GM19238 (cell line): ENCODE measurements at regions not wholly inside any gene's neighbourhood (a gene's known extent, or its start where the extent isn't known, plus 50 kb on each side); places are given as distances from the start of the nearest gene placed in this dataset.
"Not testable (repeated sequence)": the region's sequence is repeated elsewhere in the genome, so short reads cannot be mapped to it uniquely, and the experiment has no call there.

Experiments
- DNase-seq: peaks from one replicate; pipeline ENCODE4 v3.0.0; 2011; ENCODE audit warnings: low spot score; ENCODE audit not compliant: insufficient read length

DNA sequence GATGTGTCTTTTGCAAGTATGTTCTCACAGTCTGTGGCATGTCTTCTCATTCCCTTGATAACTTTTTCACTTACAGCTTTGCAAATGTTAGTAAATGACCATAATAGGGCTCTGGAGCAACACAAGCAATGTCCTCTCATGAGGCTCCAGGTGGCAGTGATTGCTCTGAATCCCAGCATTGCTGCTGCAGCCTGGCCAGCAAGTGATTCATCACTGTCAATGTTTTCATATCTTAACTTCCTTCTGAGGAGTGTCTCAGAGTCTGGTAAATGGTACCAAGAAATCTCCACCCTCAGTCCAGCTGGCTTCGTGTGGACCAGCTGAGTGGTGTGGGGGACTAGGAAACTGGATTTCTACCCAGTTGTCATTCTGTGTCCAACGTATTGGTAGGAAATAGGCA lies 139.6 kb downstream of the MYLK4 start:
- DNase-seq: no peak

DNA sequence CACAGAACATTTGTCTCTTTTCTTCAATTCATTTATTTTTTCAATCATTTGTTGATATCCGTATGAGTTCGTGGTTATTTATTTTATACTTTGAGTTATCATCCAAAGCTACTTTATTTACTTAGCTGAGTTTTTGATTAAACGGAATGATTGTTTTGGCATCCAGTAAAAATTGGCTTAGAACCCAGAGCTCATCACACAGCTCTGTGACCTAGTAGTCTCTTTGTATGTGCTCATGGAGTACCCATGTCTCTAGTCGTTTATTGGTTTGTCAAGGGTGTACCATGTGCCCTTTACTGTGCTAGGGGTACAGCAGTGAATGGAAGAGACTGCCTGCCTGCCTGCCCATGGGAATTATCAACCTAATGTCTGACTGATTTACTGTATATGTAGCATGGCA lies 142.2 kb downstream of the MYLK4 start:
- DNase-seq: no peak

DNA sequence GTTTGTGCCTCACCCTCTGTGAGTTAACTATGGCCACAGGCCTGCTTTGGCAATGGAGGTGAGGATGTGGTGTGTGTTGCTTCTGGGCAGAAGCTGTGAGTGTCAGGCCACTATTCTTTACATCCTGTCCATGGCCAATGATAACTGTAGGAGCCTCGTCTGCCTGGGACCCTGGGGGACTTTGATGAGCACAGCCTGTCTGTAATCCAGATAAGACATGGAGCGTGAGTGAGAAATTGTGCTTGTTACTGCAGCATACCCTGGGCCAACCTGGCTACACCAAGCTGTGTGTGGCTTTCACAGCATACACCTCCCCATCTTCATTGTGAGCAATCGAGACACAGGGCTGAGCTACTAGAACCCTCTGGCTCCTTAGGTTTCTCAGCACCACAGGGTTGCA lies 150.4 kb downstream of the MYLK4 start:
- no peak for DNase-seq

DNA sequence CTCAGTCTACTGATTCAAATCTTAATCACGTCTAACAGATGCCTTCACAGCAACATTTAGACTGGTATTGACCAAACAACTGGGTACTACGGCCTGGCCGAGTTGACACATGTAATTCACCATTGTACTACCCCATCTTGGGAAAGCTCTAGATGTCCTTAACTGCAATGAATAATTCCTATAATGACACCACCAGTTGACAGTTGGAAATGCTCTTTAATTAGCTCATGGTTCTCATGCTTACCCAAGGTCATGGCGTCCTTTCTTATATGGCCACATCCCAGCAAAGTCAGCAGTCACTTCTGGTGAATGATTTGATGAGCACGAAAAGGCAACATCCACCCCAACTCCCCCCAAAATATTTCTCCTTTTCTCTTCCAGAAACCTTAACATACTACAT lies 150.9 kb downstream of the MYLK4 start:
- DNase-seq: no peak

DNA sequence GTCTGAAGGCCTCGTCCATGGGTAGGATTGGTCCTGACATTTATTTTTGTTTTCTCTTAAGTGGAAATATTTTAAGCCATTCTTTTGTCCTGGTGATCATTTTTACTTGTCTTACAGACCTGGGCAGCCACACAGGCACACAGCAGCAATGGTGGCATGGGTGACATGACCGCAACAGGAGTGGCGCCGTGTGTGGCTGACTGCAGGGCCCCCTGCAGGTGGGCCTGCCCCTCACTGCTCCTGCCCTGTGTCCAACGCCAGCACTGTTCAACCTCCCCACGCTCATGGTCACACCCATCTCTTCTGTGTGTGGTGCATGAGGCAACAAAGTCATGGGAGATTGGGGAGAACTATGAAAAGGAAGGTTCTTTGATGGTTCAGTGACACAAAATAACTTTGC lies 151.9 kb downstream of the MYLK4 start:
- no peak for DNase-seq

DNA sequence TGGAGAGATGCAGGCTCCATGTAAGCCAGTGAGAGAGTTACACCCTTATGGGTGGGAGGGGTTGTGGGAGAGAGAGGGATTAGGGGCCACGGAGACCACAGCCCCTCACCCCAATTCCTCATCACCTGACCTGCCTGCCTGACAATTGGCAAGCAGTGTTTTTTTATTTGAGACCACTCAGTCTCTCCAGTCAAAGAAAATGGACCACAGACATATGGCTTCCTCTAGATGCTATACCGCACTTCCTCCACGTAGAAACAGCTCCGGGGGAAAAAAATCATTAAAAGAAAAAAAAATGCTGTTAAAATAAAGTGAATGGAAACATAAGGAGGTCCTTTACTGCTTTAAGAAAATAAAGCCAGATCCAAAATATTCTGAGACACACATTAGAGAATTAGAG lies 152.7 kb downstream of the MYLK4 start:
- no peak for DNase-seq

DNA sequence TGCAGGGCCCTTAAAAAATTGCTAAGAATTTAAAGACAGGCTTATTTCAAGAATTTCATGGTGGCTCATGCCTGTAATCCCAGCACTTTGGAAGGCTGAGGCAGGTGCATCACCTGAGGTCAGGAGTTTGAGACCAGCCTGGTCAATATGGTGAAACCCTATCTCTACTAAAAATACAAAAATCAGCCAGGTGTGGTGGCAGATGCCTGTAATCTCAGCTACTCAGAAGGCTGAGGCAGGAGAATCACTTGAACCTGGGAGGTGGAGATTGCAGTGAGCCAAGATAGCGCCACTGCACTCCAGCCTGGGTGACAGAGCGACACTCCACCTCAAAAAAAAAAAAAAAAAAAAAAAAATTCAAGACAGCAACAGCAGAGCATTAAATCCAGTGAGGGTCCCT lies 153.3 kb downstream of the MYLK4 start:
- not testable (repeated sequence) for DNase-seq

DNA sequence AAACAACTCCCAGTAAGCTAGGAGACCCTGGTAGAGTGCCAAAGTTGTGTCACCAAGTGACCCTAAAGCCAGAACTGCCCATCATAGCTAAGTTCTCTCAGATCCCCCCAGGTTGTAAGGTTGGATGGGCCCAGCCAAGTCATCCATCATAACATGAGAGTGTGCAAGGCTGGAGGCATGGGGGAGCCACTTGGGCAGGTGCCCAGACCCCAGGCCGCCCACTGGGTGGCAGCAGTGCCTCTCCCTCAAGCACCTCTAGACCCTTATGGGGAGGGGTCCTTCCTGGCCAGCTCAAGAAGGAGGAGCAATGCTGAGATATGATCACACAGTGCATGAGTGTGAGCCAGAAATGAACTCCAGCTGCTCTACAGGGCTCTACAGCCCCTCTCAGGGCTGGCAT lies 154.5 kb downstream of the MYLK4 start:
- DNase-seq: no peak

DNA sequence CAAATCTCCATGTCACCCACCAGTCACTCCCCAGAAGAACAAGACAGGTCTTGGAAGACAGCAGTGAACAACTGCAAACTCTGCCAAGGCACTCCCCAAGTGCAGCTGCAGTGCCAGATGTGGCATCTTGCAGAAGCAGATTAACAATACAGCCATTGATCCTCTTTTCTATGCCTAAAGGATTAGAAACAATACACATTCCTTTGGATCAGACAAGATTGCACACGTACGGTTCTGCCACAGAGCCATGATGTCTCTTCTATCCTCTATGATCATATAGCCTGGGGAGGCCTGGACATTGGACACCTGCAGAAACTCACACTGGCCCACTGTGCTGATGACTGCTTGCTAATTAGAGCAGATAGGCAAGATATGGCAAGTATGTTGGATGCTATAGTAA lies 155.9 kb downstream of the MYLK4 start:
- no peak for DNase-seq

DNA sequence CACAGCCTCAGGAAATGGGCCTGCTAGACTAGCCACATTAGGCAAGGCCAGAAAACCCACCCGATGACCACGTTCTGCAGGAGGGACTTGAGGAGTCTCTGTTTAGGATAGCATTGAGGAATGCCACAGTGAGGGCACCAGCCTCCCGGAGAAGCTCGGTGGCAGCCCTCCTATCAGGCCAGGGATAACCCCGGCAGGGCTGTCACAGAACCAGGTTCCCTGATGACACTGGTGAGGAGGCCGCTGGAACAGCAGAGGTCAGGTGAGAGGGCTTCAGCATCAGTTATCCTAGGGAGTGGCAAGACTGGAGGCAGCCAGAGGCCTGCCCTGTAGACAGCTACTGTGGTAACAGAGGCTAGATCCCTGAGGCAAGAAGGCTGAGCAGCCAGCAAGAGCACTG lies 157.6 kb downstream of the MYLK4 start:
- no peak for DNase-seq

DNA sequence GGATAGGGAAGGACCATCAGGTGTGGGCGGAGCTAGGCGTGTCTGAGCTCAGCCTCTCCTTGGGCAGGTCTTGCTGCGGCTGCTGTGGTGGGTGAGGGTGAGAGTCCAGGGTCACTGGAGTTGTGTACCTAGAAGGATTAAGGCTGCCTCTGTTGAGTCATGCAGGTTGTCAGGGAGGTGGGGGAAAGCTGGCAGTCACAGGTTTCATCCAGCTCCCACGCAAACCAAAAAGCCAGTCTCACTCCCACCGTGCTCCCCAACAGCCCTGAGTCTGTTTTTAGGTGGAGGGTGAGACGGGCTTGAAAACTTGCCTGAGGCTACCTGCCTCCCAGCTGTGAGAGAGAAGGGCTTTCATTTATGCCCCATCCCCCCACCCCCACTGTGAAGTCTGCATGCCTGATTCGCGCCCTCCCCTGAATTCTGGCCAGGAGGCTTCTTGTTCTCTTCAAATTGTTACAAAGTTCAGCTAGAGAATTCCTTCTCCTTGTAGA lies 161.5 kb downstream of the MYLK4 start:
- no peak for DNase-seq

DNA sequence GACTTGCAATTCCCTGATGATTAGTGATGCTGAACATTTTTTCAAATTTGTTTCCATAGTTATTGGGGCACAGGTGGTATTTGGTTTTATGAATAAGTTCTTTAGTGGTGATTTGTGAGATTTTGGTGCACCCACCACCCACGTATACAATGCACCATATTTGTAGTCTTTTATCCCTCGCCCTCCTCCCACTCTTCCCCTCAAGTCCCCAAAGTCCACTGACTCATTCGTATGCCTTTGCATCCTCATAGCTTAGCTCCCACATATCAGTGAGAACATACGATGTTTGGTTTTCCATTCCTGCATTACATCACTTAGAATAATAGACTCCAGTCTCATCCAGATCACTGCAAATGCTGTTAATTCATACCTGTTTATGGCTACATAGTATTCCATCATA lies 167.3 kb downstream of the MYLK4 start:
- DNase-seq: no peak

DNA sequence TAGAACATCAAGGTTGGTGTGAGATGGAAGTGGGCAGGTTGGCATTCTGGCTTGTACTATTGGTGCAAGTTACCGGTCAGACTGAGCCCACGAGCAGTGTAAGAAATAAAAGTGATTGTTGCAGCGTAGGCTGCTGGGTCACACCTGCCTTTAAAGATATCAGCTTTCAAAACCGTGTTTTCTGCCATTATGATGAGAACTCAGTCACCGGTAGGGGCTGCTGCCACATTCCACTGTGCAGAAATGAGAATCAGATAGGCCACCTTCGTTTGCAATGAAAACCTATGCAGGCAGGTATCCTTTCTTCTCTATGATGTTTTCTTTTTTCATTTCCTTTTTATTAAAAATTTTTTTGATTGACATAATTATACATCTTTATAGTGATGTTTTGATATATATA lies 168.5 kb downstream of the MYLK4 start:
- no peak for DNase-seq

DNA sequence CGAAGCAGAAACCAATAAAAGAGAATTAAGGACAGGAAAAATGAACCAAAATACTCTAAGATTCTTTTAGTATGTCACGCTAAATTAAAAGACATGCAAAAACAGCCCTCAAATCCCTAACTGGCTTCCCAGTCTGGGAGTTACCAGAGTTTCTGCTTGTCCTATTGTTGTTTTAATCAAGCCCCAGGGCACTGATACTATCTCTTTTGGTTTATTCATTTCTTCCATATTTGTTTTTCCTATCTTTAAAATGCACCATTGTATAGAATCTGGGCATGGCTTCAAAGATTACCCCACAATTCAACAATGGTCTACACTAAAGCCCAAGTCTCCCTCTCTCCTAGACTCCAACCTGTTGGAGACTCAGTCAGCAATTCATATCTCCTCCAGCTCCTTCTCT lies 169.1 kb downstream of the MYLK4 start:
- DNase-seq: no peak

DNA sequence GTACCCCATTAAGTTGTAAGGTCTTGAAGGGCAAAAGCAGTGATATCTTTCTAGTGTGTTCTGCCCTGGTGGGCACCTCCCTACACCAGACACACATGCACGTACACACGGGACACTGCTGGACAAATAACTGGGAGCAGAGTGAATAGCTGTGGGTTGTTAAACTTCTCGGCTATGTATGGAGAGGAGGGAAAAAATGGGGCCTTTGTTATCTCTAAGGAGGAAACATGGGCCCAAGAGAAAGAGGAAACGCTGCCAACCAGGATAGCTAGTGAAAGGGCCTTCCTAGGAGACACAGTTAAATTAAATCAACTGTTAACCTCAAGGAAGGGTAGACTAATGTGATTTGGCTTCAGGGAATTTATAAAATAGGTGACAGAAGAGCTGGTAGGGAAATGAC lies 169.7 kb downstream of the MYLK4 start:
- no peak for DNase-seq

DNA sequence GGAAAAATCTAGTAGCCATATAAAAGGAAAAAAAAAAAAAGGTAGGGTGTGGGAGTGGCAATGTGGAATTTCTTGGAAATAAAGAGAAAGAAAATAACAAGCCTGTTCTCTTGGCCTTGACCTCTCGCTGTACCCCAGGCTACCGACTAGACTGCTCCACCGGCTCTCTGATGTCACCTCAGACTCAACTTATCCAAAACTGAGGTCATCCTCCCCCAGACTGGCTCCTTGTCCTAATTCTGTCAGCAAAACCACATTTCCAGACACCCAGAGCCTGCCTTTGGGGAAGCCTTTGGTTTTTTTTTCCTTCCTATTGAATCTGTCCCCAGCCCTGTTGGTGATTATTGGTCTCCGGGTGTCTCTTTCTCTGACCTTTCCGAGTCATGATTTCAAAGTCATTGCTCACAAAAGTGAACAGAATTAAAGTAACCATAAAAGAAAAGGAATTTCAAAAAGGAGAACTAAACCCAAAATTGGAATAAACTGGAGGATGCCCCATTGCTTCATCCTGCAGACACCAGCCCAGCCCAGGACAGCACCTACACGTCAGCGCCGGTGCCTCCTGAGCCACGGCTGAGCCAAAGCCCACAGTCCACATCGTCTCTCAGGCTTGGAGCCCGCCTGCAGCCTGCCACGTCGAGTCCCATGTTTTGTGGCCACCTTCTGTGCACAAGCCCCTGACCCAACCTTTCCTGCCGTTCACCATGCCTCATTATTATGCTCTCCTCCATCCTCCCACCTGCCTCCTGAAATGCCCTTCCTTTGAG lies 170.7 kb downstream of the MYLK4 start:
- DNase-seq: no peak

DNA sequence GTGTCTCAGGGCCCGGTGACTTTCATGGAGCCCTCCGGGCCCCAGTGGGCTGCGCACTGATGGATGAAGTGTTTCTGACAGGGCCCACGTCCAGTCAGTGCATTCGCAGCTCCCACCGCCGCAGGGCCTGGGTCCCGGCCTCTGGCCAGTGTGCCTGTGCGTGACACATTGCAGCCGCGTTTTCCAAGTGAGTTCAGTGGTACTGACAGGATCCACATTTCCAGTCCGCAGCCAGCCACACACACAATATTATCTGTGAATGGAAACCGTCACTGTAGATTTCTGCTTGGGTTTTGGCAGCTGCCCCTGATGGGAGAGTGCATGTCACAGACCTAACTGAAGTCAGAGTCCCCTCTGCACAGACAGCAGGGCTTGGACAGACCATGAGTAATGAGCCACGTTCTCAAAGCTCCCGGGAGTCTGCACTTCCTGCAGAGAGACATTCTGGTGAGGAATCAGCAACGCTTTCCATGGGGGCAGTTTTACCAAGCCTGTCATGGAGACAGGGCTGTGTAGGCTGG lies 171.4 kb downstream of the MYLK4 start:
- DNase-seq: no peak

DNA sequence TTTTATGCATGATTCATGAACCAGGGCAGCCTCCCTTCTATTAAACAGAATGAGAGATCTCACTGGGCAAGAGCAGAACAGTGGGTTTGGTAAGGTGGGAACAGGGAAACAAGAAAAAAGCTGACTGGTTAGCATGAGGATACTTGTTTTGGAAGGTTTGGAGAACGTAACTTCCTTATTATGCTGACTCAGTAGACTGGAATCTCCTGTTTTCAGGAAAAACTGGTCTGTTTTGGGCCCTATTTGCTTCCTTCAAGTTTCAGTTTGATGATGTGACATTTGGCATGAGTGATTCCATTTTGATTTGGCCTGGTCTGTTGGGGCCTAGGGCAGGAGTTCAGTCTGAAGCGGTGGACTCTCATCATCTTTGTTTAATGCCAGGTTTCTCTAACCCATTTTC lies 172.0 kb downstream of the MYLK4 start:
- DNase-seq: no peak

DNA sequence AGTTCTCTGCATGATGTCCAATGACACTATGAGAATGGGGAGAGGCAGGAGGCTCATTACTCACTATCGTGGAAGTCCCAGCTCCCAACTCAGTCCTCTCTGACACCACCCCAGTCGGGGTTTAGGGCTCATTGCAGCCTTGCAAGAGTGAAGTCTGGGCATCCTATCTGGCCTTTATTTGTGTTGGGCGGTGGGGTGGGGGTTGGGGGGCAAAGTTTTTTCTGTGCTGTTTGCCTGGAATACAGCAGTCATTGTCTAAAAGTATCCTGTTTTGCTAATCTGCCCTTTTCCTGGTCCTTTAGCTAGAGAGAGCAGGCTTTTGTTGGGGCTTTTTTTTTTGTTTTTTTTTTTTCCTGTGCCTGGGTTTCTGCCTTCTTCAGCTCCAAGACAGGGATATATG lies 174.2 kb downstream of the MYLK4 start:
- DNase-seq: no peak

DNA sequence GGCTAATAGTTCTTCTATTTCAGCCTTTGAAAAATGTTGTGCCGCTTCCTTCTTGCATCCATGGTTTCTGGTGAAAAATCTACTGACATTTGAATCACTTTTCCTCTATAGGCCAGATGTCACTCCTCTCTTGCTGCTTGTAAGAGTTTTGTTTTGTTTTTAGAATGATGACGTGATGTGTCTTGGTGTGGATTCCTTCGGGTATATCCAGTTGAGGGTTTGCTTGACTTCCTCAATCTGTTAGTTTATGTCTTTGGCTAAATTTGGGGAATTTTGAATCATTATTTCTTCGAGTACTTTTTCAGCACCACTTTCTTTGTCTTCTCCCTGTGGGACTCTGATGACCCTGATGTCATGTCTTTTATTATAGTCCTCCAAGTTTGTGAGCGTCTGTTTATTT lies 175.5 kb downstream of the MYLK4 start:
- no peak for DNase-seq

DNA sequence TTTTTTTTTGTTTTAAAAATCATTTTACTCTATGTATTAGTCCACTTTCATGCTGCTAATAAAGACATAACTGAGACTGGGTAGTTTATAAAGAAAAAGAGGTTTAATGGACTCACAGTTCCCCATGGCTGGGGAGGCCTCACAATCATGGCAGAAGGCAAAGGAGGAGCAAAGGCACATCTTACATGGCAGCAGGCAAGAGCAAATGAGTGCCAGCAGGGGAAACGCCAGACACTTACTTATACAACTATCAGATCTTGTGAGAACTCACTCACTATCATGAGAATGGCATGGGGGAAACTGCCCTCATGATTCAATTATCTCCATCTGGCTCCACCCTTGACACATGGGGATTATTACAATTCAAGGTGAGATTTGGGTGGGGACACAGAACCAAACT lies 181.3 kb downstream of the MYLK4 start:
- DNase-seq: not testable (repeated sequence)

DNA sequence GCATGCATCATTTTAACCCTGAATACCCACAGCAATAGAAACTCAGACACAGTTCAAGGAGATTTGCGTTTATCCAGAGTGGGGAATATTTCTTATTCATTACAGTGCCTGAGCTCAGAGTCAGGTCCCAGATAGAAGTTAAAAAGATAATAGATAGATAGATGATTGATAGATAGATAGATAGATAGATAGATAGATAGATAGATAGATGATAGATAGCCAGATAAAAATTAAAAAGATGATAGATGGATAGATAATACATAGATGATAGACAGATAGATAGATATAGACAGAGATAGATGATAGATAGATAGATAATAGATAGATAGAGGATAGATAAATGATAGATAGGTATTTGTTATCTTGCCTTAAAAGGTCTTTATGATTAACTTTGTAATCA lies 184.7 kb downstream of the MYLK4 start:
- no peak for DNase-seq

DNA sequence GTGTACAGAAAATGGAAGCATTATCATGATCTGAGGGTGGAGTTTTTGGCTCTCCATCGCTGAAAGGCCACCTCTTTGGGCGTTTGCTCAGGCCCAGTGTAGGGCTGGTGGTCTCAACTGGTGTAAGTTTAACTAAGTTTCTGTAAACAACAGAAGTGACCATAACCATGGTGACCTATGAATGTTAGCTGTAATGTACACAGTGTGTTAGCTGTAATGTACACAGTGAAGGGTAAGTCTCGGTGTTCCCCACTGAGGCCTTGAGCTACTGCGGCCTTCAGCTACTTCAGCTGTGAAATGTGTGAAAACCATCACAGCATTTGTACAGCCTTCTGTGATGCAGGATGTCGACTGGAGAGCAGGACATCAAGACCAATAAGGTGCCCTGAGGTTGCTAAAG lies 185.2 kb downstream of the MYLK4 start:
- no peak for DNase-seq
